ENCODE measurements at regions not wholly inside any gene's neighbourhood (a gene's known extent, or its start where the extent isn't known, plus 50 kb on each side); places are given as distances from the start of the nearest gene placed in this dataset.

DNA sequence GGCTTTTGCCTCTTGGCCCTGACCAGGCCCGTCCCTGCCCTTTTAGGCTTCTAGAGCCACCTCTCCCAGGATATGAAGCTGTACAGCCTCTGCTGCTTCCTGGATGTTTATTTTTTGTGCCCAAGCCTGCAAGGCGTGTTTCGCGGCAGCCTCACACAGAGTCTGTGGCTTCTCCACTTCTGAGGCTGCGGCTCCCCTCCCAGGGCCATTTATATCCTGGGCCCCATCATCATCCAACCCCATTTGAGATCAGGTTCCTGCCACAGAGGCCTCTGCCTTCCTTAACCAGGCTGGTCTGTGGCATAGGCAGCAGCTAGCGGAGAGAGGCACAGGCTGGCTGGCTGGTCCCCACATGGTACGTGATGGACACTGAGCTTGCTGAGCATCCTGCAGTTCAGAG is 114.1 kb upstream of the PWP1 start:
- Histone ChIP-seq H3K4me2 (ENCODE audit: insufficient read depth in 1 of 2, low read depth in 2 of 2, low read length in 2 of 2) (no peak overlapping the region), H2BK12ac (ENCODE audit: low read depth, low read length) (no peak overlapping the region), H3K9me3 (ENCODE audit: insufficient read depth in 2 of 2, low read depth in 1 of 2, low read length in 1 of 2) (0 out of 4 replicates have a peak, but pooled peaks cover 0 to 7% of the 10 kb centered on the region in 2 experiments), H2BK15ac (ENCODE audit: low read length) (no peak overlapping the region), H4K5ac (ENCODE audit: insufficient read length, low read depth, low read length) (no peak overlapping the region), H3K27ac (ENCODE audit: low read depth, low read length) (no peak overlapping the region), H3K4ac (replicated peaks; ENCODE audit: insufficient read length, low read depth, low read length) (no peak overlapping the region), H3K23me2 (ENCODE audit: low read depth, low read length) (peaks cover 2% of the 10 kb centered on the region; the same call in 1 of the 2 replicates), H4K20me1 (replicated peaks in 1 of 2; ENCODE audit: control insufficient read depth in 1 of 2, insufficient read depth in 2 of 2, low read length in 2 of 2) (no peaks in the 10 kb centered on the region), H3K27me3 (replicated peaks in 1 of 4; ENCODE audit: control insufficient read depth in 3 of 4, extremely low read depth in 1 of 4, insufficient read depth in 3 of 4, low read length in 3 of 4) (no peaks in the 10 kb centered on the region), H3K36me3 (ENCODE audit: control insufficient read depth in 2 of 4, insufficient read depth in 4 of 4, low read length in 3 of 4) (no peaks in the 10 kb centered on the region), H4K8ac (ENCODE audit: extremely low read depth, insufficient read depth, low read length) (0 out of 2 replicates have a peak overlapping the region, but pooled peaks have one; percentile 30), H2BK120ac (replicated peaks; ENCODE audit: low read depth, low read length) (no peak overlapping the region), H3K23ac (ENCODE audit: insufficient read length) (no peak overlapping the region), H2BK5ac (ENCODE audit: low read depth, low read length) (no peak overlapping the region), H3K4me3 (ENCODE audit: extremely low read depth in 1 of 4, insufficient read depth in 2 of 4, low read depth in 3 of 4, low read length in 4 of 4) (no peak overlapping the region), H3K14ac (ENCODE audit: insufficient read length) (no peak overlapping the region), H3K56ac (replicated peaks; ENCODE audit: insufficient read length, low read depth, low read length) (no peak overlapping the region), H3K79me2 (ENCODE audit: control insufficient read depth in 1 of 2, insufficient read depth in 2 of 2, low read length in 2 of 2) (no peaks in the 10 kb centered on the region), H2AK5ac (ENCODE audit: low read depth, low read length) (no peak overlapping the region), H2AFZ (ENCODE audit: low read length) (no peak overlapping the region), H4K91ac (replicated peaks; ENCODE audit: insufficient read length, low read length) (no peak overlapping the region), H3K4me1 (replicated peaks in 1 of 4; ENCODE audit: control insufficient read depth in 3 of 4, insufficient read depth in 4 of 4, low read length in 3 of 4) (no peaks in the 10 kb centered on the region), H3K79me1 (ENCODE audit: low read depth, low read length) (no peaks in the 10 kb centered on the region), H2BK20ac (ENCODE audit: low read length) (no peak overlapping the region), H3K9ac (replicated peaks in 1 of 4; ENCODE audit: extremely low read depth in 1 of 4, low read depth in 3 of 4, low read length in 3 of 4) (no peak overlapping the region), H3K18ac (ENCODE audit: extremely low read depth, low read length) (no peak overlapping the region)
- FAIRE-seq: no peak
- DNase-seq (ENCODE audit: low read depth in 1 of 2, low spot score in 2 of 2): no peak
- ChIA-PET POLR2A (ENCODE audit: partially characterized antibody) (no interaction called here), CTCF (ENCODE audit: partially characterized antibody) (interaction anchor here (1.0 to 2.3 kb wide), 5 partner anchors 9 to 166 kb away, joined by 3 to 8 read pairs (median 4); no protein-coding TSS in a partner anchor)
- WGBS, 2 experiments (ENCODE audit: extremely low coverage in 1 of 2, insufficient coverage in 1 of 2, insufficient read length in 1 of 2, insufficient replicate concordance in 2 of 2, low coverage in 1 of 2, low lambda C conversion rate in 2 of 2, missing lambda C conversion rate in 1 of 2): 95% methylated on average over 7 of the region's 7 CpGs; no CpG with 5 or more reads in 1 of the 2 experiments
- no peak for TF ChIP-seq BACH1 (IDR thresholded peaks at IDR 0.05; ENCODE audit: low read length)
- TF ChIP-seq SIRT6 (IDR thresholded peaks at IDR 0.05; ENCODE audit: low read length): no peak
- no peak for TF ChIP-seq POU5F1 (IDR thresholded peaks at IDR 0.05; ENCODE audit: low read depth, low read length)
- no peak for TF ChIP-seq SIN3A (conservative IDR thresholded peaks at IDR 0.05 in 1 of 2, IDR thresholded peaks at IDR 0.05 in 1 of 2; ENCODE audit: low read depth in 1 of 2, low read length in 2 of 2)
- TF ChIP-seq TCF12 (IDR thresholded peaks at IDR 0.05; ENCODE audit: low read depth, low read length): no peak
- TF ChIP-seq BRCA1 (IDR thresholded peaks at IDR 0.05; ENCODE audit: low read depth, low read length): no peak
- TF ChIP-seq, protein P1, sequence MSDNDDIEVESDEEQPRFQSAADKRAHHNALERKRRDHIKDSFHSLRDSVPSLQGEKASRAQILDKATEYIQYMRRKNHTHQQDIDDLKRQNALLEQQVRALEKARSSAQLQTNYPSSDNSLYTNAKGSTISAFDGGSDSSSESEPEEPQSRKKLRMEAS (IDR thresholded peaks at IDR 0.05): no peak
- no peak for TF ChIP-seq YY1 (IDR thresholded peaks at IDR 0.05; ENCODE audit: low read depth, low read length)
- no peak for TF ChIP-seq SUZ12 (IDR thresholded peaks at IDR 0.05; ENCODE audit: low read length)
- TF ChIP-seq, protein P2, sequence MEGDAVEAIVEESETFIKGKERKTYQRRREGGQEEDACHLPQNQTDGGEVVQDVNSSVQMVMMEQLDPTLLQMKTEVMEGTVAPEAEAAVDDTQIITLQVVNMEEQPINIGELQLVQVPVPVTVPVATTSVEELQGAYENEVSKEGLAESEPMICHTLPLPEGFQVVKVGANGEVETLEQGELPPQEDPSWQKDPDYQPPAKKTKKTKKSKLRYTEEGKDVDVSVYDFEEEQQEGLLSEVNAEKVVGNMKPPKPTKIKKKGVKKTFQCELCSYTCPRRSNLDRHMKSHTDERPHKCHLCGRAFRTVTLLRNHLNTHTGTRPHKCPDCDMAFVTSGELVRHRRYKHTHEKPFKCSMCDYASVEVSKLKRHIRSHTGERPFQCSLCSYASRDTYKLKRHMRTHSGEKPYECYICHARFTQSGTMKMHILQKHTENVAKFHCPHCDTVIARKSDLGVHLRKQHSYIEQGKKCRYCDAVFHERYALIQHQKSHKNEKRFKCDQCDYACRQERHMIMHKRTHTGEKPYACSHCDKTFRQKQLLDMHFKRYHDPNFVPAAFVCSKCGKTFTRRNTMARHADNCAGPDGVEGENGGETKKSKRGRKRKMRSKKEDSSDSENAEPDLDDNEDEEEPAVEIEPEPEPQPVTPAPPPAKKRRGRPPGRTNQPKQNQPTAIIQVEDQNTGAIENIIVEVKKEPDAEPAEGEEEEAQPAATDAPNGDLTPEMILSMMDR (IDR thresholded peaks at IDR 0.05; ENCODE audit: control extremely low read depth in 1 of 3, insufficient read depth in 1 of 3, low read depth in 1 of 3, low read length in 3 of 3): no peak
- TF ChIP-seq TEAD4 (IDR thresholded peaks at IDR 0.05; ENCODE audit: low read depth, low read length): no peak
- TF ChIP-seq RBBP5 (IDR thresholded peaks at IDR 0.05; ENCODE audit: borderline replicate concordance, low read depth, low read length): no peak
- TF ChIP-seq JUN (IDR thresholded peaks at IDR 0.05; ENCODE audit: low read depth, low read length): no peak

Measured in H1 (cell line).